ENCODE measurements at regions not wholly inside any gene's neighbourhood (a gene's known extent, or its start where the extent isn't known, plus 50 kb on each side); places are given as distances from the start of the nearest gene placed in this dataset.

- RAD21 ChIA-PET (ENCODE audit: low non-redundant PET in 1 of 2, low total read pairs in 2 of 2, uncharacterized antibody in 2 of 2, unreplicated experiment in 2 of 2) = no interaction called here
- TF ChIP-seq ZFX (IDR thresholded peaks at IDR 0.05) = no peak
- no peak for TF ChIP-seq CBX3 (IDR thresholded peaks at IDR 0.05; ENCODE audit: low read depth)
- TF ChIP-seq MAX (IDR thresholded peaks at IDR 0.05) = no peak
- no peak for TF ChIP-seq POLR2A (IDR thresholded peaks at IDR 0.05; ENCODE audit: borderline replicate concordance, extremely low read depth, insufficient read depth, insufficient read length)
- TF ChIP-seq SP1 (IDR thresholded peaks at IDR 0.05; ENCODE audit: low read depth) = no peak
- TF ChIP-seq CEBPB (IDR thresholded peaks at IDR 0.05; ENCODE audit: low read depth) = no peak
- no peak for TF ChIP-seq SIN3A (IDR thresholded peaks at IDR 0.05; ENCODE audit: low read depth)
- TF ChIP-seq TCF7L2 (IDR thresholded peaks at IDR 0.05; ENCODE audit: borderline replicate concordance, extremely low read depth, insufficient read depth, insufficient read length) = no peak
- no peak for TF ChIP-seq RAD21 (IDR thresholded peaks at IDR 0.05; ENCODE audit: low read depth)
- TF ChIP-seq POLR2AphosphoS5 (IDR thresholded peaks at IDR 0.05; ENCODE audit: low read depth, low read length) = no peak
- TF ChIP-seq ZBTB33 (IDR thresholded peaks at IDR 0.05; ENCODE audit: extremely low read depth, insufficient replicate concordance, low read length) = no peak
- no peak for TF ChIP-seq CTCF (IDR thresholded peaks at IDR 0.05 in 2 of 3, conservative IDR thresholded peaks at IDR 0.05 in 1 of 3; ENCODE audit: borderline replicate concordance in 1 of 3, insufficient read depth in 1 of 3, low read depth in 2 of 3, low read length in 2 of 3)
- no peak for TF ChIP-seq EZH2phosphoT487 (IDR thresholded peaks at IDR 0.05; ENCODE audit: borderline replicate concordance)
- TF ChIP-seq JUND (IDR thresholded peaks at IDR 0.05) = no peak
- TF ChIP-seq SRF (IDR thresholded peaks at IDR 0.05; ENCODE audit: low read depth) = no peak
- TF ChIP-seq, protein P1, sequence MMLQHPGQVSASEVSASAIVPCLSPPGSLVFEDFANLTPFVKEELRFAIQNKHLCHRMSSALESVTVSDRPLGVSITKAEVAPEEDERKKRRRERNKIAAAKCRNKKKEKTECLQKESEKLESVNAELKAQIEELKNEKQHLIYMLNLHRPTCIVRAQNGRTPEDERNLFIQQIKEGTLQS (IDR thresholded peaks at IDR 0.05) = no peak
- TF ChIP-seq FOSL1 (IDR thresholded peaks at IDR 0.05; ENCODE audit: low read depth) = no peak
- TF ChIP-seq REST (IDR thresholded peaks at IDR 0.05; ENCODE audit: low read depth) = no peak
- no peak for TF ChIP-seq YY1 (IDR thresholded peaks at IDR 0.05; ENCODE audit: extremely low read depth, insufficient replicate concordance, low read depth, low read length)
- no peak for TF ChIP-seq ZNF274 (IDR thresholded peaks at IDR 0.05; ENCODE audit: low read depth, low read length)
These were observed 151.1 kb upstream of the JAG1 start for GRCh38 chr20:10824750-10825500.

More at GRCh38 chr20:10824750-10825500, 151.1 kb upstream of the JAG1 start:
- no peaks in the 10 kb centered on the region for H3K36me3 ChIP-seq (ENCODE audit: control insufficient read depth in 1 of 2, insufficient read depth in 2 of 2, low read length in 2 of 2)
- intact Hi-C loops (cut with micrococcal nuclease) = no loop called here
- ChIA-PET POLR2A (no interaction called here), CTCF (no interaction called here)
- H3K27ac ChIP-seq (ENCODE audit: low read depth, low read length) = no peak overlapping the region
- H3K4me2 ChIP-seq (ENCODE audit: low read length) = no peak overlapping the region
- no peak overlapping the region for H2AFZ ChIP-seq (ENCODE audit: low read depth, low read length, poor library complexity, severe bottlenecking)
- H3K27me3 ChIP-seq (ENCODE audit: insufficient read depth, low read length) = no peaks in the 10 kb centered on the region
- H3K9ac ChIP-seq (ENCODE audit: low read length) = no peak overlapping the region
- H3K4me3 ChIP-seq (replicated peaks in 1 of 2; ENCODE audit: low read depth in 1 of 2, low read length in 2 of 2) = no peak overlapping the region
- H3K4me1 ChIP-seq (ENCODE audit: control insufficient read depth in 1 of 2, insufficient read depth in 2 of 2, low read length in 2 of 2) = no peaks in the 10 kb centered on the region
- ATAC-seq (no peak), DNase-seq (ENCODE audit: low read depth, low spot score) (no peak)
- BruUV-seq (replicated peaks) = no TSS peak
- no peaks in the 10 kb centered on the region for H3K79me2 ChIP-seq (ENCODE audit: insufficient read depth, low read length)
- no peaks in the 10 kb centered on the region for H4K20me1 ChIP-seq (ENCODE audit: insufficient read depth)
- H3K9me2 ChIP-seq (ENCODE audit: insufficient read depth) = no peaks in the 10 kb centered on the region
- H3K9me3 ChIP-seq (ENCODE audit: control insufficient read depth in 1 of 2, insufficient read depth in 1 of 2, low read depth in 1 of 2, low read length in 2 of 2) = no peaks in the 10 kb centered on the region
